Hippocampal formation (tissue), 2 donors: ENCODE measurements at regions not wholly inside any gene's neighbourhood (a gene's known extent, or its start where the extent isn't known, plus 50 kb on each side); places are given as distances from the start of the nearest gene placed in this dataset.
A peak's percentile ranks its signal among the peaks of the same experiment; 100 is the strongest.
"Not testable (repeated sequence)": the region's sequence is repeated elsewhere in the genome, so short reads cannot be mapped to it uniquely, and the experiment has no call there.

Experiments
- DNase-seq, 2 donors: peaks; one replicate each; lab custom pipeline; 2025; lab: John Stamatoyannopoulos, UW

DNA sequence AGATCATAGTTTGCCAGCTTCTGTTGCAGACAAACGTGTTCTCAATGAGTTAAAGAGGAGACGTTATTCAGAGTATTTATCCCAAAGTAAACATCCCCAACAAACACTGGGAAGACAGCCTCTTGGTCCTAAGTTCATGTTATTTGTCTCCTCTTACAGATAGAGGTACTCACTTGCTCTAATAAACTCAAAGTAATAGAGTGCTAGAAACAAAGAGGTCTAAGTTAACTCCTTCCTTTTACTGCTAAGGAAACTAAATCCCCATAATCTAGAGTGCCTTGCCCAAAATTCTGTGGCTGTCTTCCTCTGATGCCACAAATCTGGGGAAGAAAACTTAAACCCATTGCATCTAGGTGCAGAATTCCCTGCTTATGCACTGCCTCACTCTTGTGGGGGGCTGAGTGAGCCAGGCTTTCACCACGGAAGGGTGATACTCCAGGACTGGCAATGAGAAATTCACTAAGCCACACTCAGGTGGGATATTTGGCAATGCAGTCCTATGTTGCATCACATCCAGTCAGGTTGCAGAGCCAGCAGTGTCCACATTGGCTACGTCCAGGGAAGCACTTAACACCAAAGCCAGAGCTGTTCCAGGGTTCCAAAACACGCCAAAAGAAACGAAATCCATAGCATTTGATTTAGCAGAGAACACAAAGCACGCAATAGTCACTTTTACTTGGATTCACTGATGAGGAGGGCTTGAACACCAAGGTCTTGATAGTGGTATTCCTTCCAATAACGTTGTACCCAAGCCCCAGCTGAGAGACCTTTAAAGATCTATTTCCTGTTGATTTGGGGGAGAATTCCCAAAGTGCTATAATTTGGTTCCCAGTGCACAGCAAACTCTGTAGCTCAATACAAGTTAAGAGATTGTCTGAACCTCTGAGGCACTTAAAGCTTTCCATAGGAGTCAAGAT lies 81.0 kb upstream of the FOXQ1 start:
- no peak for DNase-seq

DNA sequence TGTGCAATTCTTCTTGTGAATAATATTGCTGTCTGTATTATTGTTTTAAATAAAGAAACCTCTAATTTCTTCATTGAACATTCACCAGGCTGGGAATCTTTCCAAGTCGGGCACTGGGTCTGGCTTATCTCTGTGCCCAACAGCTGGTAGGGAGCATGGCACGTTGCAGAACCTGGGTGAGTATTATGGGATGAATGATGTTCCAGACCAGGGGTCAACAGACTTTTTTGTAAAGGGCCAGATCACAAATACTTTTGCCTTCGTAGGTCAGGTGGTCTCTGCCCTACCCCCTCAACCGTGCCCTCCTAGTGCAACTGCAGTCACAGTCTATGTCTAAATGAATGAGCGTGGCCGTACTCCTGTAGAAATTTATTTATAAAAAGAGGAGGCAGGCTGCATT lies 81.6 kb upstream of the FOXQ1 start:
- no peak for DNase-seq

DNA sequence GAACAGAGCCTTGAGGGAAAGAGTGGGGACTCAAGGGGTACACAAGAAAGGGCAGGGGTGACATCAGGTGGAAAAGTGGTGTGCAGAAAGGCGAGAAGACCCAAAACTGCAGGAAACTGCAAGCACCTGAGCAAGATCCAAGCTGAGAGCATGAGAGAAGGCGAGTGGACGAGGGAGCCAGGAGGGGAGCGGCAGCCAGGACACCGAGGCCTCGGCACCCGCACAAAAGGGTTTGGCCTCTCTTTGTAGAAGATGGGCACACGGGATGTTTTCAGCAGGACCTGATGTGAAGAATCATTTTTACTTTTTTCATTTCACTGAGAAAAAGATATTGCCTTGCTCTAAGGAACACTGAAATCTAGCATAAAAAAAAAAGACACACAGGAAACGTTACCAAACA lies 82.1 kb upstream of the FOXQ1 start:
- no peak for DNase-seq

DNA sequence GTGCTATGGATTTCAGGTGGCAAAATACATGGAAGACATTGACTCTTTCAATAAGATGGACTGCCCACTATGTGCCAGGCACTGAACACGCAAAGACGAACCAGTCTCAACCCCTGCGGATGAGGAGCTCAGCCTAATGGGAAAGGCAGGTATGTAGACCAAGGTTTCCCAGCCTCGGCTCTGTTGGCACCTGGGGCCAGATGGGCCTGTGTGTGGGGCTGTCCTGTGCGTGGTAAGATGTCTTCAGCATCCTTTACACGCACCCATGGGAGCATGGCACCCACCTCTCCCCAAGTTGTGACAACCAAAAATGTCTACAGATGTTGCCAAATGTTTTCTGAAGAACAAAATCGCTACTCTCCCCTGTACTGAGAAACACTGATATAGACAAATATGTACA lies 82.6 kb upstream of the FOXQ1 start:
- DNase-seq: no peak

DNA sequence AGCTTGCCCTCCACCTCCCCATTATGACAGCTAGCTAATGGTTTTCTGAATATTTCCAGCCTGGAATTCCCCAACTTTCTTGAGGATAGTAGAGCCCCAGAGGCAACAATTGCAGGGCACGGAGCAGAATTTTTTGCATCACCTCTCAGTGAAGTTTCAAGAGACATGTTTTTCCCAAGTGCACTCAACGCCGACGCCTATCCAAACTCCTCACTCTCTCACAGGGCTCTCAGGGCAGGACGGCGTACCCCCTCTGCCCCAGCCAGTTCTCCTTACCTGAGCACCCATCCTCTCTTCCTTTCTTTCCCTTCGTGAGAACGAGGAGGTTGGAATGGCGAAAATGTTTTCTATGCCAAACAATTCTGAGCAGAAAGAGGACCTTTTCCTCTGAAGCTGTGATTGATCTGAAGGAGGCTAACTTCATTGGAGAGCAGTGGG lies 83.1 kb upstream of the FOXQ1 start:
- DNase-seq: no peak

GRCh38 chr6:1227935-1228753 lies 83.8 kb upstream of the FOXQ1 start:
- DNase-seq: no peak

DNA sequence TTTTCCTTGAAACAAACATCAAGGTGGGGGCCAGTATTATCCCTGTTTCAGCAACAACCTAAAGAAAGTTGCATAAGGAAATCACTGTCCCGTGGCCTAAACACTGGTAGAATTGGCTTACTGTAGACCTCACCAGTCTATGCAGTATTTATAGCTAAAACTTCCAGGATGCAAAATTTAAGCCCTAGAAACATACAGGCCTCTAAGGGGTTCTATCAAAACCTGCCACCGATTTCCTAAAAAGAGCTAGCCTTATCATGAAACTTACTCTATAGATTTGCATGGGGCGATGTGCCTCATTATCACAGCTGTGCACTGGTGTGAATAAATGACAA lies 84.3 kb upstream of the FOXQ1 start:
- no peak for DNase-seq

DNA sequence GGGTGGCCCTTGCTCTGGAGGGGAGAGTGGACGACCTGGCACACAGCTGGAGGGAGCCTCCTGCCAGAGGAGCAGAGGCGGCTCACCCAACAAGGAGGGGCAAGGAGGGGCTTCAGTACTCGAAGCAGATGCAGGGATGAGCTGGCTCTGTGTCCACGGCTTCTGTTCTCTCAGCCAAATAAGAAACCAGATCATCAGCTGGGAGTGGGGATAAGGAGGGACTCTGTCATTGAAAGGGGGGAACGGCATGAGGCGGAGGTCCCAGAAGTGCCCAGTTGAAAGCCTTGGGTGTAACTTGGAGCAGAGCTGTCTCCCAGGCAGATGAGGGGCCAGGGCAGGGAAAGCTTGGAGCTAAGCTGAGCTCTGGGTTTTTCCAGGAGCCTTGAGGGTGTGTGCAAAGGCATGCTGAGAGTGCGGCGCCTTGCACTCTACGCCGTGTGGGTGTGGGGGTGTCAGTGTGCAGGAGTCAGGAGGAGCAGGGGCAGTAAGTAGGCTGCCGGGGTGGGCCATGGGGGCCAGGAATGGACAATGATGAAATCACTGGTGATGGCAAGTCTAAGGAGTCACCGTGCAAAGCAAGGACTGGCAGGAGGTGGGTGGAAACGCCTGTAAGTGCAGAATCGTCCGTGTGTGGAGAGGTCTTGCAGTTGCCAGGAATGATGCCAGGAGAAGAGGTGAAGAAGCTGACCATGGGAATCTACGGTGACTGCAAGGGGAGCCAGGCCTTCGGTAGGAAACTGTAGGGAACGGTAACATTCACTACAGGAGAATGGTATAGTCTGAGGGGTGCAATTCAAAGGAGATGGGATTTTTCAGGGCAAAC lies 85.4 kb upstream of the FOXQ1 start:
- no peak for DNase-seq

DNA sequence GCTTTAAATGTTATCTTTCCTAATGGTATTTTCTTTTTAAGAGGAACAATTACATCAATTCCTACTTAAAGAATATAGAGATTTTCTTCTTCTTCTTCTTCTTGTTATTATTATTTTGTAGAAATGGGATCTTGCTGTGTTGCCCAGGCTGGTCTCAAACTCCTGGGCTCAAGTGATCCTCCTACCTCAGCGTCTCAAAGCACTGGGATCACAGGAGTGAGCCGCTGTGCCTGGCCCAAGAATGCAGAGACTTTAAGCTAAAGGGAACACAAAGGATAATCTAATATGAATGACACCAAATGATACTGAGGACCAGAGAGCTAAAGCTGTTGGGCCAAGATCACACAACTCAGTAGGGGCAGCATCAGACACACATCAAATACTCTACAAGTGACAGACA lies 87.4 kb upstream of the FOXQ1 start:
- no peak for DNase-seq

DNA sequence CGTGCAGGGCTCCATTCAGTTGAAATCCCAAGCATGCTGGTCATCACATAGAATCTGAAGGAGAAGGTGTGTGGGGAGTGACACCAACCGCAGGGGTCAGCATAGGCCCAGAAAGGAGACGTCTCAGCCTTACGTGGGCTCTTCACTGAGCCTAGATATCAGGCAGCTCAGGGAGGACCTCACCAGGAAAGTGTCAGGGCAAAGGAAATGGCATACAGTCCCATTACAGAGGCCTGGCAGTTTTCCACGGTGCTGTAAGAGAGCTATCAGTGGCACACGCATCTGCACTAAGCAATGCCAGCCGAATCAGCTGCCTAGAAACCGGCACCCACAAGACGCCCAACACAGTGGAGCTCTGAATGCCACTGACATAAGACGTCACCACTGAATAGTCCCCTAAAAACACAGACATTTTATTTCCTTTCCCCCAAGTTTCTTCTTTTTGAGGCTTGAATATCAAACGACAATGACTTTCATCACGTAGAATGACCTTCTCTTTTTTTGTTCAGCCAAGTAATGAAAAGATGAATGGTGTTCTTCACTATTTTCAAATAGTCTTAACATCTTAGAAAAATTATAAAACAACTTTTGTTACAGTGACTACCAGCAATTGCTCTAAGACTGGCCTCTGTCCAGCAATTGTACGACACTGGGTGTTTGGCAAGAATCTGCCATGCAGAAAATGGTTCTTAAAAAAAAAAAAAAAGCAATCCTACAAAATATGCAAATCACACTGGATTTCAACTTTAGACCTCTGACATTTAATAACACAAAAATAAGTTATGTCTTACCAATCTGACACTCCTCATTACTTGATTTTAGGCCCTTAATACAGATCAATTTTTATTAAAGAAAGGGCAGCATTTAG lies 88.9 kb upstream of the FOXQ1 start:
- peak in 1 of 2 donors; percentile 41 for DNase-seq

GRCh38 chr6:1217396-1217795 lies 94.5 kb upstream of the FOXQ1 start:
- DNase-seq: no peak

DNA sequence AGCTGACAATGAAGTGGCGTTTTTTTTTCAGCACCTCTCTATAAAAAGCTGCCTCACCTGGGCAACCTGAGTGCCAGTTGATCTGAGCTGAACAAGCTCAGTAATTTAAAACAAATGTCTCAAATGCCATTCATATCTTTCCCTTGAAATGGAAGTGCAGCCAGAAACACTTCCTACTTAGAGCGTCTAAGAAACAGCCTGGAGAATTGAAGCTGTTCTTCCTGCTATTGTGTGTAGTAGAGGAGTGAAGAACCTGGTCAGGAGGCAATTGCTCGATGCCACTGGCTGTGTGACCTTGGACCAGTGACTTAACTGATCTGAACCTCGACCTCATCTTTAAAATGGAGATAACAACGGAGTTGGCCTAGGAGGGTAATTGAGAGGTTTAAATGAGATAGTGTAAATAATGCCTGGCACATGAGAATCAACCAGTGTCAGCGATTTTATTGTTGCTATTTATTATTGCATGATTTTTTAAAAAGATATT lies 95.4 kb upstream of the FOXQ1 start:
- DNase-seq: no peak

DNA sequence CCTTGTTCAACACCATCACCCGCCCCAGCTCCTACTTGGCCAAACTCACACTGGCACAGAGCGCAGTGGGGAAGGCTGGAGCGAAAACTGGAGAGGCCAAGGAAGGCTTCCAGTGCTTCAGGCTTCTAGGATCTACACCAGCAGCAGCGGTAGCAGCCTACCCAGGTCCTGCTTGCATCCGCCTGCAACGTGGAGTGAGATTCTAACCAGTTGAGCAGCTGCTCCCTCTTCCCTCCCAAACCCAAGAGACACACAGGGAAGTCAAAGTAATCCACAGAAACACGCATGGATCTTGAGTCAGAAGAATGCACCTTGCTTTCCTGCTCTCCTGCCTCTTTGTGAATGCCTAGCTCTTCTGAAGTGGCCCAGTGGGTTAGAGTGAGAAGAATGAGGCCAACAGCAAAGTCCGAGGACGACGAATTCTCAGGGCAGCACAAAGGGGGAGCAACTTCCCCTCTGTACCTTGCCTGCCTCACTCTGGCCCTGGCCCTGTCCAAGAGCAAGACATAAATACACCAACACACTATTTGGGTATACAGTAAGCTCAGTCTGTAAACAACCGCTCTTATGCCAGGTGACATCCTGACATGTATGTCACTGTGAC lies 95.9 kb upstream of the FOXQ1 start:
- DNase-seq: no peak

- DNase-seq: no peak
These were observed 96.9 kb upstream of the FOXQ1 start for GRCh38 chr6:1215023-1215422.

- no peak for DNase-seq
These were observed 99.0 kb upstream of the FOXQ1 start for GRCh38 chr6:1212919-1213318.

DNA sequence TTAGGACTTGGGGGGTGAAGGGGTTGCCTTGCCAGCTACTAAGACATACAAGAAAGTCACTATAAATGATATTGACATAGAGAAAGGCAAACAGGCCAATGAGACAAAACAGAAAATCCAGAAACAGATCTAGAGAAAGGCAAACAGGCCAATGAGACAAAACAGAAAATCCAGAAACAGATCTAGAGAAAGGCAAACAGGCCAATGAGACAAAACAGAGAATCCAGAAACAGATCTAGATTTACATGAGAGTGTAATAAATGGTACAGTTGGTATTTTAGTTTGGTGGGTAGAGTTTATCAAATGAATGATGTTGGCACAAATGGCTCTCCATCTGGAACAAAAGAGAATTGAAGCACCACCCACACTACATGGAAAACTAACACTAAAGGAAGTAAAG lies 99.8 kb upstream of the FOXQ1 start:
- not testable (repeated sequence) for DNase-seq

GRCh38 chr6:1210631-1211030 lies 101.3 kb upstream of the FOXQ1 start:
- not testable (repeated sequence) for DNase-seq

- DNase-seq: no peak
These were observed 103.0 kb upstream of the FOXQ1 start for GRCh38 chr6:1208876-1209275.

DNA sequence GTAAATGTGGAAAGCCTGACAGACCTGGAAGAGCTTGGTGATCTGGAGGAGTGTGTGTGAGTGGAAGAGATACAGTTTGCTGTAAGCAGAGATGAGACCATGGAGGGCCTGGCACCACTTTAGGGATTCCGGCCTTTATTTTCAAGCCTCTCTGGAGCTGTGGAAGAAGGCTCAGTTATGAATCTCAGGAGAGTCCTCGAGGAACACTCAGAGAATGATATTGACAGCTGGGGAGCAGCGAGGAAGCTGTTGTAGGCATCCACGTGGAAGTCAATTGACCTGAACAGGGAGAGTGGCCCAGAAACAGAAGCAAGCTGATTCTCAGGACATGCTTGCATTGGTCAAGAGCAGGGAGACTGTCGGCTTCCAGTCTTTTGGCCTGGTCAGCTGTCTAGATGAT lies 108.4 kb upstream of the FOXQ1 start:
- no peak for DNase-seq

DNA sequence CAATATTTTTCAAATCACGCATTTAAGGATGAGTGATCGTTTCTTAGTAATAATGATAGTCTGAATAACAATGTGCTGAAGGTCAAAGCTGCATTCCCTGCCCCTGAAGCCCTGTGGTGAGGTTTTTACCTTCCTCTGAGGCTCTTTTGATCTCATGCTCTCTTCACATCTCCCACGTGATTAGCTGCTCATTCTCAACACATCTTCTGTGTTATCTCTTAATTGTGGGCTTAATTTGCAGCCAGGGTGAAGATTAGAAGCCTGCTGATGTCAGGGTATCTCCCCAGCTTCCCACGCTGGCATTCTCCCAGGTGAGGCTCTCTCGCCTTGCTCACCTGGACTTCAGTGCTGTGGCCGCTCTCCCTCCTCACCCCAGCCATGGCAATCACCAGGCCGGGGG lies 109.7 kb upstream of the FOXQ1 start:
- no peak for DNase-seq
